ENCODE measurements at regions not wholly inside any gene's neighbourhood (a gene's known extent, or its start where the extent isn't known, plus 50 kb on each side); places are given as distances from the start of the nearest gene placed in this dataset.

- Histone ChIP-seq H3K23me2 (ENCODE audit: insufficient read length, low read depth, low read length, poor library complexity, severe bottlenecking) (no peaks in the 10 kb centered on the region), H3K27me3 (ENCODE audit: insufficient read depth, low read length) (no peaks in the 10 kb centered on the region), H2AK5ac (ENCODE audit: insufficient read length, low read length) (no peak overlapping the region), H3K4ac (ENCODE audit: low read depth, low read length) (no peak overlapping the region), H2BK20ac (ENCODE audit: low read depth, low read length, poor library complexity, severe bottlenecking) (no peak overlapping the region), H3K9me3 (ENCODE audit: control insufficient read depth, low read depth, low read length) (no peaks in the 10 kb centered on the region), H2BK5ac (ENCODE audit: insufficient read length, low read length) (no peak overlapping the region), H3K18ac (ENCODE audit: insufficient read length, low read depth, low read length) (no peak overlapping the region), H3K14ac (ENCODE audit: insufficient read depth, low read length) (no peak overlapping the region; the same call in 1 of the 2 replicates), H3K9ac (ENCODE audit: extremely low read depth, insufficient read length, low read length) (no peak overlapping the region), H3K27ac (ENCODE audit: insufficient read length, low read depth, low read length) (no peak overlapping the region), H4K91ac (ENCODE audit: insufficient read length, low read depth, low read length) (no peak overlapping the region), H3K79me2 (ENCODE audit: insufficient read depth, low read length) (no peaks in the 10 kb centered on the region), H3K23ac (ENCODE audit: insufficient read length, low read depth, low read length) (no peak overlapping the region), H3T11ph (ENCODE audit: low read length) (no peak overlapping the region), H2BK120ac (ENCODE audit: low read depth, low read length, poor library complexity, severe bottlenecking) (no peak overlapping the region), H2BK15ac (ENCODE audit: low read depth, low read length) (no peak overlapping the region), H3K4me2 (ENCODE audit: insufficient read depth, insufficient read length, low read length) (no peak overlapping the region), H3K79me1 (ENCODE audit: insufficient read depth, low read depth, low read length, poor library complexity, severe bottlenecking) (no peaks in the 10 kb centered on the region), H4K20me1 (ENCODE audit: control insufficient read depth, insufficient read depth, insufficient read length) (no peaks in the 10 kb centered on the region), H4K8ac (replicated peaks; ENCODE audit: insufficient read length, low read depth, low read length) (no peak overlapping the region), H2AFZ (ENCODE audit: low read length) (no peak overlapping the region), H3K4me1 (ENCODE audit: insufficient read depth, low read length) (no peaks in the 10 kb centered on the region), H2BK12ac (ENCODE audit: insufficient read length, low read depth, low read length) (no peak overlapping the region), H3K56ac (ENCODE audit: insufficient read length, low read depth, low read length) (no peak overlapping the region), H4K5ac (ENCODE audit: insufficient read length, low read depth, low read length) (no peak overlapping the region)
- WGBS (ENCODE audit: extremely low coverage, insufficient read length, low lambda C conversion rate): no CpG with 5 or more reads among the region's 5 CpGs
- H3K27me3 Mint-ChIP-seq (ENCODE audit: low read depth): peaks cover 38% of the 10 kb centered on the region
- no peaks in the 10 kb centered on the region for H3K36me3 Mint-ChIP-seq (ENCODE audit: insufficient read depth in 1 of 3, low read depth in 3 of 3)
- no peak overlapping the region for H3K4me3 Mint-ChIP-seq
- no peak for TF ChIP-seq CTCF (conservative IDR thresholded peaks at IDR 0.05)
- H3K27ac Mint-ChIP-seq: no peak overlapping the region
- no peaks in the 10 kb centered on the region for H3K9me3 Mint-ChIP-seq
- H3K4me1 Mint-ChIP-seq: peaks cover 3 to 11% of the 10 kb centered on the region in 2 experiments
- no peak for DNase-seq
Observed at GRCh38 chr11:134615041-134615615, 203.1 kb upstream of the B3GAT1 start.
